Pancreas (tissue), 10 donors: ENCODE measurements at regions not wholly inside any gene's neighbourhood (a gene's known extent, or its start where the extent isn't known, plus 50 kb on each side); places are given as distances from the start of the nearest gene placed in this dataset.

Source experiments
- ATAC-seq, 4 donors: fragments of 200-7000 bp; cut with Tn5 transposase; one replicate each; pipeline versions ENCODE4 v1.8.0 to v1.9.1; 2020; ENCODE audit warnings: mild to moderate bottlenecking in 4 of 4, moderate library complexity in 4 of 4
- DNase-seq, 6 donors: peaks; one replicate each; pipeline ENCODE4 v3.0.0-alpha.2; 2020
- FAIRE-seq: peaks from 2 replicates; lab custom pipeline; 2012; peaks lifted over from hg19 to GRCh38; lab: Jason Lieb, UNC
- H3K27ac ChIP-seq, 4 donors: fragments of 200-600 bp; sonication (generic); 1 replicate in 3 of 4; 2 replicates in 1 of 4; pipeline versions ENCODE4 v1.5.0 to v1.8.0; 2020
- H3K27me3 ChIP-seq, 4 donors: fragments of 200-600 bp; one replicate each; pipeline ENCODE4 v1.8.0; 2021
- H3K36me3 ChIP-seq, 3 donors: fragments of 200-600 bp; sonication (generic) in 1 of 3; one replicate each; pipeline versions ENCODE4 v1.5.0 to v1.8.0; 2020 to 2021
- H3K4me1 ChIP-seq, 3 donors: fragments of 200-600 bp; one replicate each; pipeline ENCODE4 v1.8.0; 2021
- H3K4me3 ChIP-seq, 4 donors: fragments of 200-600 bp; sonication (generic) in 2 of 4; one replicate each; pipeline versions ENCODE4 v1.5.0 to v1.8.0; 2020 to 2021
- H3K9me3 ChIP-seq, 4 donors: fragments of 200-600 bp; one replicate each; pipeline ENCODE4 v1.8.0; 2021
- WGBS, 2 donors: extraction: QIAGEN DNeasy Blood & Tissue Kit; methylation state at CpG; one replicate each; pipeline ENCODE4 v1.1.7; 2013; 5-methylcytosine and 5-hydroxymethylcytosine counted together
- intact Hi-C, 3 donors: fragments of 100-400 bp; cut with DNase I; formaldehyde crosslinking; loops; one replicate each; pipeline versions ENCODE4 v1.11.1 to v1.14.2; 2022
- TF ChIP-seq, protein P1 (sequence below), 4 donors: fragments of 200-600 bp; sonication (generic) in 3 of 4; IDR thresholded peaks; one replicate each; pipeline versions ENCODE4 v1.5.0 to v1.8.0; 2021; ENCODE audit warnings: antibody characterized with exemption in 4 of 4
- donor health status: healthy with polysubstance abuse.
- donor health status: DM: no; HTN: no; CAD: no; lungs with moderate emphysema.
- donor health status: DM: no; HTN: no; CAD: no.
- donor health status: control.
- donor health status: control.
- donor health status: Bipolar disorder and iron deficiency.
- donor health status: DM: yes; HTN: yes; CAD: no.
- donor health status: DM: no; HTN: no; CAD: no.
- donor health status: DM: no; HTN: no; CAD: no.
- donor health status: DM: yes; HTN: yes; CAD: no.

DNA sequence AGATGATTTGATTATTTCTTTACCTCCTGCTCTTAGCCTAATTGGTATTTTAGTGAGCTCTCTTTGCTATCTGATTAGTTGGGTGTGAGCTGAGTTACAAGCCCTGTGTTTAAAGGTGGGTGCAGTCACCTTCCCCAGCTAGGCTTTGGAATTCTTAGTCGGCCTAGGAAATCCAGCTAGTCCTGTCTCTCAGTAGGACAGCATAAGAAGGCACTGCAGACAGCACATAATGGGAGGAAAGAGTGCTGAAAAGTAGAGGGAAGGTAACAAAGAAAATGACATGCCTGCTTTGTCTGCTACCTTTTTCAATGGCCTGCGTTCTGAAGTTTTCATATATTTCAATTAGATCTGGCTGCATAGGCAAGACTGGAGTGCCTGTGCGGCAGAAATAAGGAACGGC is 1794.0 kb upstream of the CELF4 start:
- TF ChIP-seq, protein P1, sequence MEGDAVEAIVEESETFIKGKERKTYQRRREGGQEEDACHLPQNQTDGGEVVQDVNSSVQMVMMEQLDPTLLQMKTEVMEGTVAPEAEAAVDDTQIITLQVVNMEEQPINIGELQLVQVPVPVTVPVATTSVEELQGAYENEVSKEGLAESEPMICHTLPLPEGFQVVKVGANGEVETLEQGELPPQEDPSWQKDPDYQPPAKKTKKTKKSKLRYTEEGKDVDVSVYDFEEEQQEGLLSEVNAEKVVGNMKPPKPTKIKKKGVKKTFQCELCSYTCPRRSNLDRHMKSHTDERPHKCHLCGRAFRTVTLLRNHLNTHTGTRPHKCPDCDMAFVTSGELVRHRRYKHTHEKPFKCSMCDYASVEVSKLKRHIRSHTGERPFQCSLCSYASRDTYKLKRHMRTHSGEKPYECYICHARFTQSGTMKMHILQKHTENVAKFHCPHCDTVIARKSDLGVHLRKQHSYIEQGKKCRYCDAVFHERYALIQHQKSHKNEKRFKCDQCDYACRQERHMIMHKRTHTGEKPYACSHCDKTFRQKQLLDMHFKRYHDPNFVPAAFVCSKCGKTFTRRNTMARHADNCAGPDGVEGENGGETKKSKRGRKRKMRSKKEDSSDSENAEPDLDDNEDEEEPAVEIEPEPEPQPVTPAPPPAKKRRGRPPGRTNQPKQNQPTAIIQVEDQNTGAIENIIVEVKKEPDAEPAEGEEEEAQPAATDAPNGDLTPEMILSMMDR (IDR thresholded peaks at IDR 0.05): no peak
- Histone ChIP-seq H3K4me1 (no peaks in the 10 kb centered on the region), H3K36me3 (no peaks in the 10 kb centered on the region), H3K27me3 (no peaks in the 10 kb centered on the region), H3K9me3 (no peaks in the 10 kb centered on the region), H3K27ac (no peak overlapping the region), H3K4me3 (no peak overlapping the region)
- FAIRE-seq (no peak), DNase-seq (no peak), ATAC-seq (no peak)
- intact Hi-C loops: no loop called here
- 84 to 89% methylated on average over 4 of the region's 4 CpGs for WGBS, 2 donors

DNA sequence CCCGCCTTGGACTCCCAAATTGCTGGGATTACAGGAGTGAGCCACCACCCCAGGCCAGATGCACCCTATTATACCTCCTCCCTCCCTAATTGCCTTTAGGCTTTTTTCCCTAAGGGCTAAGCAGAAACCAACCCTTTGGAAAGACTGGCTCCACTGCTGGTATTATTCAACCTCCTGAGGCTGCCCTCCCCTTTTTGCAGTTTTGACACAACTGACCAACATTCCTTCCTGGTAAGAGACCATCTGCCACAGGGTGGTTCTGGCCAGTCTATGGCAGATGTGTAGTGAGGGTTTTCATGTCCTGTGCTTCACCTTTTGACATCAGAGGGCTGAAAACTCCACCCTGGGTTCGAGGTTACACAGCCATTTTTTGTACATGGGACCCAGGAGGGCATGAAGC is 1785.3 kb upstream of the CELF4 start:
- ATAC-seq (no peak), DNase-seq (no peak), FAIRE-seq (no peak)
- Histone ChIP-seq H3K9me3 (no peaks in the 10 kb centered on the region), H3K36me3 (no peaks in the 10 kb centered on the region), H3K27me3 (no peaks in the 10 kb centered on the region), H3K4me3 (no peak overlapping the region), H3K27ac (no peak overlapping the region), H3K4me1 (no peaks in the 10 kb centered on the region)
- intact Hi-C loops: no loop called here
- 75 to 76% methylated on average over 2 of the region's 2 CpGs for WGBS, 2 donors
- TF ChIP-seq, protein P1 (IDR thresholded peaks at IDR 0.05): no peak

DNA sequence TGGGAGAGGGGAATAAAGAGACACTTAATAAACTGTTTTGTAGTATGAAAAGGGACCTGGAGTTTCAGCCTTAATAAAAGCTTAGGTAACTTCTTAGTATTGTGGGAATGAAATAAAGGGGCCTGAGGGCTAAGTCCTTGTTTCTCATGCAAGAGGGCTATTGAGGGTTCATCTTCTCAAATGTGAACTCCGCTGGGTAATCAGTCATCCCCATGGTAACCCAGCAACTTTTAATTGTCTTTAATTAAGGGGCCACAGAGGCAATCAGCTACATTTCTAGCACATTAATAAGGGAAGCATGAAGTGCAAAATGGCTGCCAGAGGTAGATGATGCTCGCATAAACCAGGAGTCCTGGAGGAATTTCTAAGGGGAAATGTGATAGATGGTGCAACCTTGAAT is 1784.2 kb upstream of the CELF4 start:
- FAIRE-seq: no peak
- no peaks in the 10 kb centered on the region for H3K9me3 ChIP-seq
- no peak overlapping the region for H3K27ac ChIP-seq
- no peaks in the 10 kb centered on the region for H3K27me3 ChIP-seq
- no peak overlapping the region for H3K4me3 ChIP-seq
- TF ChIP-seq, protein P1 (IDR thresholded peaks at IDR 0.05): no peak
- no peaks in the 10 kb centered on the region for H3K4me1 ChIP-seq
- intact Hi-C loops: no loop called here
- ATAC-seq: no peak
- WGBS, 2 donors: 93 to 94% methylated on average over 2 of the region's 2 CpGs
- DNase-seq: no peak
- no peaks in the 10 kb centered on the region for H3K36me3 ChIP-seq

DNA sequence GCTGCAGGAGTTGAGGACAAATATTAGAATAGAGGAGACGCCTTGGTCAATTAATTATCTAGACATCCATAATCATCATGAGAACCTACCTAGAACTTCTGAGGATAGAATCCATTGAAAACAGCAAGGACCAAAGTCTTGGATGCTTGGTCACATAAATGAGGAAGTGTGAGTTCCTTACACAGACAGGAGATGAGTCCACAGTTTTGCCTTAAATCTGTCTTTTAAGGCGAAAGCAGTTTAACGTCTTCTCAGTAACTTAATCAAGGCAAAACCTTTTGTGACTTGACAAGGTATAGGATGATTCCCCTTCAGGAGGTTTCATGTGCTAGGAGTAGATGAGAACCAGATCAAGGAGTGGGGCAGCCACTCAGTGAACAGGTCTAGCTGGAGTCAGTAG is 1783.2 kb upstream of the CELF4 start:
- Histone ChIP-seq H3K27me3 (no peaks in the 10 kb centered on the region), H3K4me3 (no peak overlapping the region), H3K27ac (no peak overlapping the region), H3K4me1 (no peaks in the 10 kb centered on the region), H3K36me3 (no peaks in the 10 kb centered on the region), H3K9me3 (no peaks in the 10 kb centered on the region)
- ATAC-seq: no peak
- TF ChIP-seq, protein P1 (IDR thresholded peaks at IDR 0.05): no peak
- intact Hi-C loops: no loop called here
- WGBS, 2 donors: 82 to 87% methylated on average over 3 of the region's 3 CpGs
- no peak for FAIRE-seq
- no peak for DNase-seq

DNA sequence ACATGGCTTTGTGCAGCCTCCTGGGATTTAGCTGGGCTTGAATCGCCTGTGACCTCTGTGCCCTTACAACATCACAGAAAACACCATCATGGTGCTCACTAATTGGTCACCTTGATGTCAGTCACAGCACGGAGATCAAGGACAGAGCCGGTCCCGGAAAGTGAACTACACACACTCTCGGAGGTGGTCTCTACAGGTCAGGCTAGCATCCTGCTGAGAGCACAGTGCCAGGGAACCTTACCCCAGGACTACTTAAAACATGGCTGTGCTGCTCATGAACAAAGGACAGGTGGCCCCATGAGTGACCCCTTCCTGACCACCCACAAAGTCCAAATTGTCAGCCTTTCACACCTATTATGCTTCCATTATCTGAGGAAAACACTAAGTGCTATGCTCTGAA is 1782.1 kb upstream of the CELF4 start:
- 58 to 66% methylated on average over 5 of the region's 5 CpGs for WGBS, 2 donors
- DNase-seq (no peak), ATAC-seq (no peak), FAIRE-seq (no peak)
- Histone ChIP-seq H3K36me3 (no peaks in the 10 kb centered on the region), H3K4me3 (no peak overlapping the region), H3K9me3 (no peaks in the 10 kb centered on the region), H3K27me3 (no peaks in the 10 kb centered on the region), H3K27ac (no peak overlapping the region), H3K4me1 (no peaks in the 10 kb centered on the region)
- TF ChIP-seq, protein P1 (IDR thresholded peaks at IDR 0.05): no peak
- intact Hi-C loops: no loop called here
